H1 (cell line): ENCODE measurements at regions not wholly inside any gene's neighbourhood (a gene's known extent, or its start where the extent isn't known, plus 50 kb on each side); places are given as distances from the start of the nearest gene placed in this dataset.

ENCODE experiments used
- ASH2L ChIP-seq: fragments of 200-600, 300-600 bp; sonication (generic); IDR thresholded peaks from one replicate; pipeline ENCODE4 v1.7.1; 2017; ENCODE audit warnings: low read length
- ATF3 ChIP-seq: IDR thresholded peaks from 2 replicates; pipeline ENCODE4 v1.6.1; 2011; ENCODE audit warnings: low read depth, mild to moderate bottlenecking, low read length; ENCODE audit not compliant: insufficient read depth
- BRCA1 ChIP-seq: IDR thresholded peaks from 2 replicates; pipeline ENCODE4 v1.6.1; 2012; ENCODE audit warnings: low read depth, low read length, improper control_type of control experiment
- CHD1 ChIP-seq: IDR thresholded peaks from 2 replicates; pipeline ENCODE4 v1.6.1; 2012; ENCODE audit warnings: low read depth, low read length, improper control_type of control experiment
- CTCF ChIP-seq, 3 experiments: IDR thresholded peaks; 1 replicate in 2 of 3; 2 replicates in 1 of 3; pipeline versions ENCODE4 v1.5.1 to v1.6.1; 2011; ENCODE audit warnings: low read length in 3 of 3, mild to moderate bottlenecking in 3 of 3, inconsistent platforms in 2 of 3, low read depth in 1 of 3, moderate library complexity in 1 of 3; ENCODE audit not compliant: insufficient read depth in 1 of 3; ENCODE audit errors: control extremely low read depth in 1 of 3
- GABPA ChIP-seq: IDR thresholded peaks from 2 replicates; pipeline ENCODE4 v1.6.1; 2011; ENCODE audit warnings: mild to moderate bottlenecking, low read length, moderate library complexity, borderline replicate concordance; ENCODE audit not compliant: insufficient read depth
- GTF2F1 ChIP-seq: IDR thresholded peaks from 2 replicates; pipeline ENCODE4 v1.6.1; 2012; ENCODE audit warnings: low read depth, low read length, improper control_type of control experiment, borderline replicate concordance
- HDAC6 ChIP-seq: IDR thresholded peaks from one replicate; pipeline ENCODE4 v1.7.1; 2012; ENCODE audit warnings: low read depth, mild to moderate bottlenecking, inconsistent platforms, low read length, moderate library complexity
- KDM1A ChIP-seq: fragments of 200-600, 300-600 bp; sonication (generic); IDR thresholded peaks from 2 replicates; pipeline ENCODE4 v1.7.1; 2016; ENCODE audit warnings: mild to moderate bottlenecking, low read length, borderline replicate concordance
- KDM4A ChIP-seq: IDR thresholded peaks from one replicate; pipeline ENCODE4 v1.7.1; 2012; ENCODE audit warnings: low read depth, mild to moderate bottlenecking, moderate library complexity, low read length, inconsistent platforms; ENCODE audit not compliant: severe bottlenecking
- KDM5A ChIP-seq: fragments of 200-600 bp; IDR thresholded peaks from 2 replicates; pipeline ENCODE4 v1.7.1; 2012; ENCODE audit warnings: mild to moderate bottlenecking, low read length, inconsistent platforms, mixed read lengths
- MAFK ChIP-seq: IDR thresholded peaks from 2 replicates; pipeline ENCODE4 v1.6.1; 2012; ENCODE audit warnings: low read depth, mild to moderate bottlenecking, improper control_type of control experiment, low read length
- MAX ChIP-seq: IDR thresholded peaks from 2 replicates; pipeline ENCODE4 v1.6.1; 2012; ENCODE audit warnings: inconsistent platforms
- PHF8 ChIP-seq: fragments of 200-600 bp; sonication (generic); conservative IDR thresholded peaks from 2 replicates; pipeline ENCODE4 v1.7.1; 2012; ENCODE audit warnings: low read depth, mild to moderate bottlenecking, inconsistent platforms, low read length, moderate library complexity
- POLR2A ChIP-seq, 2 experiments: IDR thresholded peaks; 1 replicate in 1 of 2; 2 replicates in 1 of 2; pipeline ENCODE4 v1.6.1; 2011; ENCODE audit warnings: low read depth in 2 of 2, low read length in 2 of 2, mild to moderate bottlenecking in 2 of 2; ENCODE audit errors: control extremely low read depth in 1 of 2
- POU5F1 ChIP-seq: IDR thresholded peaks from 2 replicates; pipeline ENCODE4 v1.6.1; 2011; ENCODE audit warnings: low read depth, mild to moderate bottlenecking, low read length, moderate library complexity
- RBBP5 ChIP-seq: IDR thresholded peaks from 2 replicates; pipeline ENCODE4 v1.7.1; 2012; ENCODE audit warnings: low read depth, mild to moderate bottlenecking, inconsistent platforms, low read length, moderate library complexity, borderline replicate concordance
- RFX5 ChIP-seq: IDR thresholded peaks from 2 replicates; pipeline ENCODE4 v1.6.1; 2011; ENCODE audit warnings: low read depth, low read length, improper control_type of control experiment, borderline replicate concordance
- TAF1 ChIP-seq: IDR thresholded peaks from 2 replicates; pipeline ENCODE4 v1.6.1; 2011; ENCODE audit warnings: mild to moderate bottlenecking, low read depth, low read length
- TAF7 ChIP-seq: optimal IDR thresholded peaks from 2 replicates; pipeline ENCODE3; 2011; ENCODE audit warnings: low read depth, mild to moderate bottlenecking, inconsistent platforms, low read length, moderate library complexity, borderline replicate concordance
- TEAD4 ChIP-seq: IDR thresholded peaks from 2 replicates; pipeline ENCODE4 v1.6.1; 2012; ENCODE audit warnings: low read depth, low read length, inconsistent platforms, mixed read lengths

GRCh38 chr6:26216886-26217713 lies 129.9 kb downstream of the HFE start (continued):
- TF ChIP-seq KDM5A (no peak), KDM4A (peak; percentile 39), CTCF (IDR thresholded peaks at IDR 0.05; ENCODE audit: control extremely low read depth in 1 of 3, insufficient read depth in 1 of 3, low read depth in 1 of 3, low read length in 3 of 3) (peak in 2 of 3 experiments; percentile 39 to 53; a peak in 2 of 4 replicates), RFX5 (no peak), BRCA1 (peak; percentile 42; the same call in 1 of the 2 replicates), TAF1 (peak; percentile 92), HDAC6 (no peak), TEAD4 (no peak), POLR2A (IDR thresholded peaks at IDR 0.05; ENCODE audit: control extremely low read depth in 1 of 2, low read depth in 2 of 2, low read length in 2 of 2) (peak; percentile 85 to 87), ATF3 (no peak), CHD1 (peak; percentile 72), MAFK (peak; percentile 1; the same call in 1 of the 2 replicates), PHF8 (peak; percentile 65), RBBP5 (no peak), MAX (no peak; the same call in 1 of the 2 replicates), ASH2L (peak; percentile 61), TAF7 (peak; percentile 98), POU5F1 (0 out of 2 replicates have a peak, but pooled peaks have one; percentile 19), GABPA (no peak), GTF2F1 (peak; percentile 93; the same call in 1 of the 2 replicates), KDM1A (no peak)
